ENCODE measurements at regions not wholly inside any gene's neighbourhood (a gene's known extent, or its start where the extent isn't known, plus 50 kb on each side); places are given as distances from the start of the nearest gene placed in this dataset.
A peak's percentile ranks its signal among the peaks of the same experiment; 100 is the strongest.

- DNase-seq: no peak
Measured at GRCh38 chr7:52135403-52135802, 818.8 kb upstream of the COBL start.

- DNase-seq: no peak
Measured at GRCh38 chr7:52129278-52129677, 812.7 kb upstream of the COBL start.

GRCh38 chr7:52120912-52121311, 804.3 kb upstream of the COBL start:
- DNase-seq: no peak

GRCh38 chr7:52119537-52119936, 802.9 kb upstream of the COBL start:
- DNase-seq: no peak

GRCh38 chr7:52114509-52114908, 797.9 kb upstream of the COBL start:
- no peak for DNase-seq

GRCh38 chr7:52114056-52114455, 797.4 kb upstream of the COBL start:
- no peak for DNase-seq

- DNase-seq: no peak
Measured at GRCh38 chr7:52107355-52107754, 790.7 kb upstream of the COBL start.

- no peak for DNase-seq
Measured at GRCh38 chr7:52095861-52096260, 779.3 kb upstream of the COBL start.

- DNase-seq: no peak
Measured at GRCh38 chr7:52091996-52092395, 775.4 kb upstream of the COBL start.

- DNase-seq: no peak
Measured at GRCh38 chr7:52091101-52091500, 774.5 kb upstream of the COBL start.

- DNase-seq: peak in 2 of 14 donors; percentile 8 to 31
Measured at GRCh38 chr7:52088008-52088901, 771.6 kb upstream of the COBL start.

- no peak for DNase-seq
Measured at GRCh38 chr7:52085610-52086009, 769.0 kb upstream of the COBL start.

- no peak for DNase-seq
Measured at GRCh38 chr7:52080493-52080892, 763.9 kb upstream of the COBL start.

- DNase-seq: no peak
Measured at GRCh38 chr7:52079726-52080125, 763.1 kb upstream of the COBL start.

- DNase-seq: no peak
Measured at GRCh38 chr7:52077571-52077970, 761.0 kb upstream of the COBL start.

- DNase-seq: no peak
Measured at GRCh38 chr7:52074912-52075311, 758.3 kb upstream of the COBL start.

GRCh38 chr7:52074071-52074470, 757.5 kb upstream of the COBL start:
- no peak for DNase-seq

- no peak for DNase-seq
Measured at GRCh38 chr7:52071744-52072143, 755.1 kb upstream of the COBL start.

- DNase-seq: no peak
Measured at GRCh38 chr7:52064493-52064892, 747.9 kb upstream of the COBL start.

GRCh38 chr7:52061666-52062065, 745.1 kb upstream of the COBL start:
- DNase-seq: no peak

GRCh38 chr7:52053525-52053924, 736.9 kb upstream of the COBL start:
- DNase-seq: no peak

- DNase-seq: no peak
Measured at GRCh38 chr7:52030722-52031121, 714.1 kb upstream of the COBL start.

- DNase-seq: no peak
Measured at GRCh38 chr7:52026140-52026539, 709.5 kb upstream of the COBL start.

- no peak for DNase-seq
Measured at GRCh38 chr7:52021343-52021742, 704.7 kb upstream of the COBL start.

- no peak for DNase-seq
Measured at GRCh38 chr7:52018680-52019054, 702.1 kb upstream of the COBL start.

Data from C1 segment of cervical spinal cord (tissue), 14 donors.